K562 (cell line): ENCODE measurements at regions not wholly inside any gene's neighbourhood (a gene's known extent, or its start where the extent isn't known, plus 50 kb on each side); places are given as distances from the start of the nearest gene placed in this dataset.

ENCODE experiments used
- ATAC-seq: fragments of 200-7000 bp; cut with Tn5 transposase; 3 replicates; pipeline ENCODE4 v1.9.1; 2020; ENCODE audit warnings: moderate library complexity
- BruUV-seq: library from RNA; stranded (reverse); fragments of 400-500 nt; replicated peaks from 2 replicates; lab custom pipeline; 2021; lab: Mats Ljungman, UMichigan
- CTCF ChIA-PET: fragments of 300-600 bp; formaldehyde crosslinking; extraction: SDS; loops from one replicate; lab custom pipeline; 2021; ENCODE audit warnings: low intra/inter-chr PET ratio; lab: Yijun Ruan, JAX
- POLR2A ChIA-PET: fragments of 300-600, 350-650 bp; sonication (Branson Sonifier 250); formaldehyde crosslinking; extraction: SDS; loops from one replicate; lab custom pipeline; 2021; ENCODE audit warnings: antibody characterized with exemption, inconsistent platforms; lab: Yijun Ruan, JAX
- DNase-seq, 4 experiments: peaks; one replicate each; pipeline versions ENCODE4 v3.0.0 to v3.0.0-alpha.2; 2011 to 2018; ENCODE audit warnings: low spot score in 3 of 4, mixed read lengths in 3 of 4; ENCODE audit errors: extremely low read depth in 1 of 4
- FAIRE-seq: peaks from 2 replicates; lab custom pipeline; 2011; peaks lifted over from hg19 to GRCh38; lab: Jason Lieb, UNC
- H2AFZ ChIP-seq: 2 replicates; pipeline ENCODE4 v1.6.0; 2011; ENCODE audit warnings: low read depth, low read length, control low read depth, inconsistent platforms
- H3K27ac ChIP-seq: fragments of 200-600 bp; 3 replicates; pipeline ENCODE4 v1.8.0; 2011; ENCODE audit warnings: low read depth, mild to moderate bottlenecking, control low read depth, inconsistent platforms, low read length, moderate library complexity, mixed read lengths; ENCODE audit errors: extremely low read depth
- H3K27me3 ChIP-seq, 2 experiments: fragments of 300-600 bp in 1 of 2; 2 replicates in 1 of 2; 3 replicates in 1 of 2; pipeline versions ENCODE4 v1.6.0 to v1.8.0; 2011; ENCODE audit warnings: inconsistent platforms in 2 of 2, low read length in 2 of 2, mild to moderate bottlenecking in 1 of 2, mixed read lengths in 1 of 2, moderate library complexity in 1 of 2; ENCODE audit not compliant: control insufficient read depth in 2 of 2, insufficient read depth in 2 of 2
- H3K36me3 ChIP-seq: fragments of 300-600 bp; 3 replicates; pipeline ENCODE4 v1.8.0; 2011; ENCODE audit warnings: mild to moderate bottlenecking, low read length, inconsistent platforms; ENCODE audit not compliant: control insufficient read depth, insufficient read depth
- H3K4me1 ChIP-seq, 2 experiments: fragments of 200-600 bp in 1 of 2; replicated peaks in 1 of 2; 2 replicates in 1 of 2; 3 replicates in 1 of 2; pipeline versions ENCODE4 v1.5.1 to v1.8.0; 2011; ENCODE audit warnings: inconsistent platforms in 2 of 2, low read length in 2 of 2, mild to moderate bottlenecking in 1 of 2, mixed read lengths in 1 of 2, moderate library complexity in 1 of 2; ENCODE audit not compliant: control insufficient read depth in 2 of 2, insufficient read depth in 2 of 2
- H3K4me2 ChIP-seq: 2 replicates; pipeline ENCODE4 v1.6.1; 2011; ENCODE audit warnings: low read length, control low read depth, inconsistent platforms, mixed read lengths; ENCODE audit not compliant: insufficient read depth
- H3K4me3 ChIP-seq: fragments of 200-600 bp; sonication (generic), shearing (Covaris generic); 2 replicates; pipeline ENCODE4 v1.5.1; 2016; ENCODE audit warnings: control low read depth, inconsistent platforms
- H3K79me2 ChIP-seq: fragments of 200-600 bp; 3 replicates; pipeline ENCODE4 v1.8.0; 2011; ENCODE audit warnings: low read length, inconsistent platforms; ENCODE audit not compliant: control insufficient read depth, insufficient read depth
- H3K9ac ChIP-seq, 2 experiments: 2 replicates each; pipeline versions ENCODE4 v1.6.0 to v1.6.1; 2011; ENCODE audit warnings: low read depth in 2 of 2, low read length in 2 of 2, control low read depth in 1 of 2, inconsistent platforms in 1 of 2, mild to moderate bottlenecking in 1 of 2, mixed read lengths in 1 of 2; ENCODE audit not compliant: insufficient read depth in 1 of 2
- H3K9me1 ChIP-seq: one replicate; pipeline ENCODE4 v1.6.0; 2011; ENCODE audit warnings: inconsistent platforms, mild to moderate bottlenecking, low read length, moderate library complexity; ENCODE audit not compliant: control insufficient read depth, insufficient read depth
- H3K9me3 ChIP-seq: replicated peaks from 2 replicates; pipeline ENCODE4 v1.5.1; 2011; ENCODE audit warnings: low read depth, low read length, inconsistent platforms; ENCODE audit not compliant: control insufficient read depth, insufficient read depth
- H4K20me1 ChIP-seq: replicated peaks from 2 replicates; pipeline ENCODE4 v1.6.1; 2011; ENCODE audit warnings: low read length, inconsistent platforms, mixed read lengths; ENCODE audit not compliant: control insufficient read depth, insufficient read depth
- BRF2 ChIP-seq: IDR thresholded peaks from 3 replicates; pipeline ENCODE4 v1.6.1; 2011; ENCODE audit warnings: borderline replicate concordance, mild to moderate bottlenecking; ENCODE audit not compliant: insufficient read length, insufficient read depth
- CBX1 ChIP-seq: sonication (generic); IDR thresholded peaks from 2 replicates; pipeline ENCODE4 v1.6.1; 2016; ENCODE audit warnings: antibody characterized with exemption, low read depth, mild to moderate bottlenecking
- CEBPZ ChIP-seq: fragments of 150-350 bp; IDR thresholded peaks from 2 replicates; pipeline ENCODE4 v1.6.1; 2014; ENCODE audit warnings: low read depth, mild to moderate bottlenecking, low read length, borderline replicate concordance
- DIDO1 ChIP-seq: fragments of 450-650 bp; IDR thresholded peaks from 2 replicates; pipeline ENCODE4 v1.6.1; 2016; ENCODE audit warnings: low read depth, missing biosample characterization, missing genetic modification characterization
- DLX4 ChIP-seq: fragments of 250-450 bp; sonication (Bioruptor Pico); IDR thresholded peaks from 2 replicates; pipeline ENCODE4 v1.6.1; 2021; ENCODE audit warnings: mild to moderate bottlenecking
- EZH2 ChIP-seq: IDR thresholded peaks from 2 replicates; pipeline ENCODE4 v1.6.1; 2012; ENCODE audit warnings: low read depth, mild to moderate bottlenecking, inconsistent platforms, low read length, borderline replicate concordance
- FOSL1 ChIP-seq: fragments of 200-800 bp; sonication (Bioruptor generic); conservative IDR thresholded peaks from 2 replicates; pipeline ENCODE4 v1.6.1; 2016; ENCODE audit warnings: missing genetic modification characterization, missing compliant biosample characterization
- KAT7 ChIP-seq: sonication (generic); formaldehyde crosslinking; IDR thresholded peaks from 2 replicates; pipeline ENCODE4 v1.8.0; 2022; ENCODE audit warnings: missing genetic modification reagents, mild to moderate bottlenecking, borderline replicate concordance
- NCOA2 ChIP-seq, 2 experiments: fragments of 450-650 bp; IDR thresholded peaks; 2 replicates each; pipeline ENCODE4 v1.6.1; 2018; ENCODE audit warnings: mild to moderate bottlenecking in 2 of 2, moderate library complexity in 1 of 2; ENCODE audit not compliant: partially characterized antibody in 2 of 2
- PRDM10 ChIP-seq: fragments of 450-650 bp; IDR thresholded peaks from 2 replicates; pipeline ENCODE4 v1.6.1; 2018; ENCODE audit not compliant: partially characterized antibody
- TGIF2 ChIP-seq: sonication (generic); formaldehyde crosslinking; IDR thresholded peaks from 2 replicates; pipeline ENCODE4 v1.8.1; 2022; ENCODE audit warnings: mild to moderate bottlenecking, missing genetic modification reagents, moderate library complexity
- TOE1 ChIP-seq, 2 experiments: fragments of 450-650 bp in 1 of 2; sonication (generic) in 1 of 2; formaldehyde crosslinking in 1 of 2; IDR thresholded peaks; 2 replicates each; pipeline versions ENCODE4 v1.7.1 to v1.8.0; 2016 to 2022; ENCODE audit warnings: borderline replicate concordance in 2 of 2, mild to moderate bottlenecking in 2 of 2, antibody characterized with exemption in 1 of 2, inconsistent platforms in 1 of 2, low read depth in 1 of 2, missing genetic modification reagents in 1 of 2, moderate library complexity in 1 of 2
- ZNF76 ChIP-seq: fragments of 250-450 bp; sonication (Bioruptor Pico); IDR thresholded peaks from 2 replicates; pipeline ENCODE4 v1.4.0; 2020; ENCODE audit warnings: mild to moderate bottlenecking, moderate library complexity, borderline replicate concordance
- ZNF766 ChIP-seq: fragments of 200-800 bp; sonication (Bioruptor generic); conservative IDR thresholded peaks from 2 replicates; pipeline ENCODE4 v1.6.1; 2016; ENCODE audit warnings: missing genetic modification characterization, missing compliant biosample characterization
- WGBS: fragments of 100-300 bp; shearing (Covaris generic); methylation state at CpG from one replicate; pipeline ENCODE4 v1.1.6; 2016; ENCODE audit warnings: low coverage, mixed read lengths; ENCODE audit not compliant: insufficient coverage; ENCODE audit errors: missing lambda C conversion rate; 5-methylcytosine and 5-hydroxymethylcytosine counted together
- in situ Hi-C: fragments of 300-500 bp; cut with MboI; formaldehyde crosslinking; loops from 4 replicates; pipeline ENCODE4 v1.15.0; 2018; ENCODE audit warnings: inconsistent platforms, mixed read lengths
- intact Hi-C: fragments of 100-400 bp; cut with micrococcal nuclease; formaldehyde crosslinking; loops from 2 replicates; pipeline ENCODE4 v1.14.2; 2022

- DNase-seq (no peak), ATAC-seq (no peak), FAIRE-seq (no peak)
- H3K9me1 ChIP-seq: no peaks in the 10 kb centered on the region
- no TSS peak for BruUV-seq
- H3K9me3 ChIP-seq: no peaks in the 10 kb centered on the region
- H2AFZ ChIP-seq: no peak overlapping the region
- no peaks in the 10 kb centered on the region for H4K20me1 ChIP-seq
- intact Hi-C loops: no loop called here
- in situ Hi-C loops: no loop called here
- H3K4me1 ChIP-seq: no peaks in the 10 kb centered on the region
- no peak overlapping the region for H3K4me2 ChIP-seq
- H3K27ac ChIP-seq: no peak overlapping the region
- no peaks in the 10 kb centered on the region for H3K79me2 ChIP-seq
- CTCF ChIA-PET: no interaction called here
- no peak overlapping the region for H3K4me3 ChIP-seq
- H3K27me3 ChIP-seq: no peaks in the 10 kb centered on the region
- H3K9ac ChIP-seq: no peak overlapping the region
- H3K36me3 ChIP-seq: no peaks in the 10 kb centered on the region
- 0% methylated on average over 1 of the region's 4 CpGs for WGBS
- POLR2A ChIA-PET: no interaction called here
- TF ChIP-seq CBX1 (no peak), ZNF76 (no peak), TOE1 (IDR thresholded peaks at IDR 0.05; ENCODE audit: borderline replicate concordance) (no peak), TOE1 (CRISPR knock-in tag; IDR thresholded peaks at IDR 0.05; ENCODE audit: borderline replicate concordance, low read depth) (no peak), NCOA2 (IDR thresholded peaks at IDR 0.05; ENCODE audit: partially characterized antibody in 2 of 2) (no peak), BRF2 (no peak), EZH2 (no peak), ZNF766 (no peak), DLX4 (CRISPR knock-in tag) (no peak), CEBPZ (no peak), PRDM10 (no peak), DIDO1 (tag) (no peak), KAT7 (CRISPR knock-in tag) (no peak), TGIF2 (CRISPR knock-in tag) (no peak), FOSL1 (no peak)
These were observed 258.5 kb upstream of the FSTL5 start for GRCh38 chr4:162422312-162422711.
